ENCODE measurements at regions not wholly inside any gene's neighbourhood (a gene's known extent, or its start where the extent isn't known, plus 50 kb on each side); places are given as distances from the start of the nearest gene placed in this dataset.

GRCh38 chr5:116838011-116838536 lies 263.5 kb upstream of the SEMA6A start (continued):
- TF ChIP-seq ZNF462 (CRISPR knock-in tag; IDR thresholded peaks at IDR 0.05) (no peak), REST (IDR thresholded peaks at IDR 0.05; ENCODE audit: unreplicated experiment) (no peak), JUNB (IDR thresholded peaks at IDR 0.05; ENCODE audit: unreplicated experiment) (no peak), CREB1 (CRISPR knock-in tag; IDR thresholded peaks at IDR 0.05; ENCODE audit: low read depth) (no peak), NANOG (IDR thresholded peaks at IDR 0.05; ENCODE audit: borderline replicate concordance) (no peak)

Data from GM23338 (cell line).